Natural killer cell (primary cell): ENCODE measurements at regions not wholly inside any gene's neighbourhood (a gene's known extent, or its start where the extent isn't known, plus 50 kb on each side); places are given as distances from the start of the nearest gene placed in this dataset.

Experiments
- ATAC-seq, 3 donors: fragments of 150-1000 bp in 2 of 3; fragments of 200-7000 bp in 1 of 3; cut with Tn5 transposase; 1 replicate in 1 of 3; 2 replicates in 2 of 3; pipeline ENCODE4 v1.10.0; 2021; ENCODE audit warnings: mild to moderate bottlenecking in 2 of 3, moderate library complexity in 2 of 3
- DNase-seq, 2 donors: peaks; one replicate each; pipeline versions ENCODE4 v3.0.0 to v3.0.0-alpha.2; 2013 to 2021; ENCODE audit warnings: mixed read lengths in 1 of 2
- H3K27ac ChIP-seq: one replicate; pipeline ENCODE4 v1.5.1; 2013; ENCODE audit warnings: mild to moderate bottlenecking, low read length
- H3K27me3 ChIP-seq: one replicate; pipeline ENCODE4 v1.6.1; 2013; ENCODE audit warnings: low read length; ENCODE audit not compliant: control insufficient read depth, insufficient read depth
- H3K36me3 ChIP-seq: one replicate; pipeline ENCODE4 v1.6.1; 2013; ENCODE audit warnings: low read length; ENCODE audit not compliant: control insufficient read depth, insufficient read depth
- H3K4me1 ChIP-seq: one replicate; pipeline ENCODE4 v1.6.1; 2013; ENCODE audit warnings: low read length; ENCODE audit not compliant: control insufficient read depth, insufficient read depth
- H3K4me3 ChIP-seq: one replicate; pipeline ENCODE4 v1.5.1; 2013; ENCODE audit warnings: low read length
- H3K9me3 ChIP-seq: one replicate; pipeline ENCODE4 v1.6.1; 2013; ENCODE audit warnings: low read length; ENCODE audit not compliant: control insufficient read depth, insufficient read depth
- H3K27ac Mint-ChIP-seq, 2 donors: one replicate each; pipeline ENCODE4 v1.8.0; 2022; ENCODE audit warnings: mild to moderate bottlenecking in 2 of 2, mixed read lengths in 2 of 2, moderate library complexity in 1 of 2
- H3K27me3 Mint-ChIP-seq, 2 donors: one replicate each; pipeline ENCODE4 v1.8.0; 2022; ENCODE audit warnings: low read depth in 2 of 2, mixed read lengths in 2 of 2
- H3K36me3 Mint-ChIP-seq: one replicate; pipeline ENCODE4 v1.8.0; 2022; ENCODE audit warnings: mixed read lengths
- H3K4me1 Mint-ChIP-seq, 2 donors: one replicate each; pipeline ENCODE4 v1.8.0; 2022; ENCODE audit warnings: mixed read lengths in 2 of 2
- H3K4me3 Mint-ChIP-seq: one replicate; pipeline ENCODE4 v1.8.0; 2022; ENCODE audit warnings: mild to moderate bottlenecking, moderate library complexity, mixed read lengths
- H3K9me3 Mint-ChIP-seq, 2 donors: one replicate each; pipeline ENCODE4 v1.8.0; 2022; ENCODE audit warnings: mixed read lengths in 2 of 2
- CTCF ChIP-seq: fragments of 200-600 bp; IDR thresholded peaks from one replicate; pipeline ENCODE4 v1.8.0; 2022; ENCODE audit warnings: antibody characterized with exemption
- WGBS: methylation state at CpG from one replicate; pipeline ENCODE4 v1.1.7; 2013; ENCODE audit warnings: missing lambda C conversion rate; ENCODE audit not compliant: insufficient coverage; 5-methylcytosine and 5-hydroxymethylcytosine counted together
- intact Hi-C: fragments of 100-400 bp; cut with micrococcal nuclease; formaldehyde crosslinking; loops from one replicate; pipeline ENCODE4 v1.14.2; 2022

GRCh38 chr13:31514932-31515331, 224.4 kb upstream of the RXFP2 start:
- no peaks in the 10 kb centered on the region for H3K36me3 ChIP-seq
- no peak overlapping the region for H3K27ac ChIP-seq
- H3K27me3 ChIP-seq, result no peaks in the 10 kb centered on the region
- H3K27ac Mint-ChIP-seq, result no peak overlapping the region
- H3K4me1 ChIP-seq, result no peaks in the 10 kb centered on the region
- H3K4me3 Mint-ChIP-seq, result no peak overlapping the region
- TF ChIP-seq CTCF, result no peak
- H3K36me3 Mint-ChIP-seq, result no peaks in the 10 kb centered on the region
- ATAC-seq, result no peak
- no peaks in the 10 kb centered on the region for H3K4me1 Mint-ChIP-seq
- peaks cover 0 to 10% of the 10 kb centered on the region in 2 donors for H3K27me3 Mint-ChIP-seq
- no peaks in the 10 kb centered on the region for H3K9me3 Mint-ChIP-seq
- H3K9me3 ChIP-seq, result no peaks in the 10 kb centered on the region
- WGBS, result 100% methylated on average over 1 of the region's 1 CpG
- no peak overlapping the region for H3K4me3 ChIP-seq
- DNase-seq, result no peak
- intact Hi-C loops, result no loop called here

- Mint-ChIP-seq H3K27ac (no peak overlapping the region), H3K27me3 (peaks cover 0 to 10% of the 10 kb centered on the region in 2 donors), H3K4me1 (no peaks in the 10 kb centered on the region), H3K9me3 (no peaks in the 10 kb centered on the region), H3K36me3 (no peaks in the 10 kb centered on the region), H3K4me3 (no peak overlapping the region)
- intact Hi-C loops, result no loop called here
- ATAC-seq, result no peak
- Histone ChIP-seq H3K27ac (no peak overlapping the region), H3K9me3 (no peaks in the 10 kb centered on the region), H3K27me3 (no peaks in the 10 kb centered on the region), H3K36me3 (no peaks in the 10 kb centered on the region), H3K4me1 (no peaks in the 10 kb centered on the region), H3K4me3 (no peak overlapping the region)
- no peak for DNase-seq
- WGBS, result 83% methylated on average over 1 of the region's 1 CpG
- TF ChIP-seq CTCF, result no peak
Measured at GRCh38 chr13:31515427-31515826, 223.9 kb upstream of the RXFP2 start.

- no peak overlapping the region for H3K27ac Mint-ChIP-seq
- Histone ChIP-seq H3K9me3 (no peaks in the 10 kb centered on the region), H3K4me3 (no peak overlapping the region), H3K36me3 (no peaks in the 10 kb centered on the region), H3K4me1 (no peaks in the 10 kb centered on the region), H3K27me3 (no peaks in the 10 kb centered on the region), H3K27ac (no peak overlapping the region)
- 100% methylated on average over 3 of the region's 3 CpGs for WGBS
- no peak for ATAC-seq
- intact Hi-C loops, result no loop called here
- H3K27me3 Mint-ChIP-seq, result peaks cover 0 to 11% of the 10 kb centered on the region in 2 donors
- H3K4me1 Mint-ChIP-seq, result no peaks in the 10 kb centered on the region
- H3K4me3 Mint-ChIP-seq, result no peak overlapping the region
- no peak for TF ChIP-seq CTCF
- no peaks in the 10 kb centered on the region for H3K36me3 Mint-ChIP-seq
- no peaks in the 10 kb centered on the region for H3K9me3 Mint-ChIP-seq
- no peak for DNase-seq
Measured at GRCh38 chr13:31517599-31517998, 221.7 kb upstream of the RXFP2 start.

GRCh38 chr13:31518645-31519044, 220.7 kb upstream of the RXFP2 start:
- Histone ChIP-seq H3K9me3 (no peaks in the 10 kb centered on the region), H3K36me3 (no peaks in the 10 kb centered on the region), H3K4me1 (no peaks in the 10 kb centered on the region), H3K27me3 (no peaks in the 10 kb centered on the region), H3K4me3 (no peak overlapping the region), H3K27ac (no peak overlapping the region)
- H3K27ac Mint-ChIP-seq, result no peak overlapping the region
- 88% methylated on average over 4 of the region's 4 CpGs for WGBS
- no peak for ATAC-seq
- no peaks in the 10 kb centered on the region for H3K36me3 Mint-ChIP-seq
- peaks cover 0 to 11% of the 10 kb centered on the region in 2 donors for H3K27me3 Mint-ChIP-seq
- no peaks in the 10 kb centered on the region for H3K4me1 Mint-ChIP-seq
- no peak for TF ChIP-seq CTCF
- no peaks in the 10 kb centered on the region for H3K9me3 Mint-ChIP-seq
- no peak for DNase-seq
- intact Hi-C loops, result no loop called here
- H3K4me3 Mint-ChIP-seq, result no peak overlapping the region
